Fibroblast of skin of scalp (primary cell): ENCODE measurements at regions not wholly inside any gene's neighbourhood (a gene's known extent, or its start where the extent isn't known, plus 50 kb on each side); places are given as distances from the start of the nearest gene placed in this dataset.

Experiments
- DNase-seq: peaks from one replicate; pipeline ENCODE4 v3.0.0-alpha.2; 2013

DNA sequence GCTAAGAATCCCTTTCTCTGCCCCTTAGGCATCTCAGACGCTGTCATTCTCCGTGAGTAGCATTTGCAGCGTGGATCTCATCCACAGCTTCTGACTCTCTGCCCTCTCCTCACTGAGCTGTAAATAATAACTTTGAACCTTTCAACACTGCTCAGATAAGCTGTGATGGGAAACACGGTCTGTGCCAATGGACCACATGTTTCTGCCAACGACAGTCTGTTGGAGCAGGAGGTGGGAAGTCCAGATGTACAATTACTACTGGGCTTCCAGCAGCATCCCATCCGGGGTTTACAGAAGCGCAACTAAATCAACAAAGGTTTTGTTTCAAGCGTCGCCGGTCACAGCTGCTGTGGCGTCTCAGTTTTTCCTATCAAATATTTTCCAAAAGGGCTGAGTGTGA, 1110.6 kb downstream of the TYW1 start:
- peak; percentile 2 for DNase-seq

- DNase-seq, result peak; percentile 57
Measured at GRCh38 chr7:68107968-68108367, 1111.3 kb downstream of the TYW1 start.

DNA sequence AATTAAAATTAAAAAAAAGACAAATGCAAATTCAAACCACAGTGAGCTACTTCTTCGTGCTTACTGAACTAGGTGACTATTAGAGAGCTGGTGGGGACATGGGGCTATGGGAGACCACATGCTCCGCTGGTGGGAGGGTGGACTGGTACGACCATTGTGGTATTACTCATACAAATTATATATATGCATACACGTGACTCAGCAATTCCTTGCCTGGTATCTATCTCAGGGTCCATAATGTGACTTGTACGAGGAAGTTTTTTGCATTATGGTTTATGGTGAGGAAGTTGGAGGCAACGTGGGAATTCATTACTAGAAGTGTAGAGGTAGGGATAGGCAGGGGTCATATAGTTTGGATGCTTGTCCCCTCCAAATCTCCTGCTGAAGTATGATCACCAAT, 1112.7 kb downstream of the TYW1 start:
- no peak for DNase-seq

- no peak for DNase-seq
Measured at GRCh38 chr7:68119411-68119810, 1122.8 kb downstream of the TYW1 start.

DNA sequence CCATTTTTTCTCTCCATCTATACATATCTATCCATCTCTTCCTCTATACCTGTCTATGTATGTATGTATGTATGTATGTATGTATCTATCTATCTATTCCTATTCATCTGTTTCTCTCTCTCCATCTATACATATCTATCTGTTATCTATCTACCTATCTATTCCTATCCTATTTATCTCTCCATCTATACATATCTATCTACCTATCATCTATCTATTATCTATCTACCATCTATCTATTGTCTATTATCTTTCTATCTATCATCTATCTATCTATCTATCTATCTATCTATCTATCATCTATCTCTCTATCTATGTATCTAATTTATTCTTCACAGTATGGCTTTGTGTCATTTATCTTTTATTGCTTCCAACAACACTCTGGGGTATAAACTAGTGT, 1124.4 kb downstream of the TYW1 start:
- no peak for DNase-seq

- no peak for DNase-seq
Measured at GRCh38 chr7:68121655-68122054, 1125.0 kb downstream of the TYW1 start.

DNA sequence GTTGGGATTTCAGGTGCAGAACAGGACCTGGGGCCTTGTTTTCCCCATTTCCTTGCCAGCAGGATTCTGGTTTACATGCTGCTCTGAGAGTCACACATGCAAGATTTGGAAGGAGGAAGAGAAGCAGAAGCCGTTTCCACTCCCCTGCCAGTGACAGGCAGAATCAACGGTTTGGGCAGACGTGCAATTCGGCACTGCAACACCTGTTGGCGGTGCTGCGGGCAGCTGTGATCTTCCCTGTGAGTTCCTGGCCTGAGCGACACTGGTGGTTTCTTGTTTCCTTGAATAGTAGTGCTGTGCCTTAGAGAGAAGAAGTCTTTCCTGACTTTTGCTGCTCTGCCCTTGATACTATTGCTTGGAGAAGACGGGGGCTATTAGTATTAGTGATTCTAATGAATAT, 1126.2 kb downstream of the TYW1 start:
- no peak for DNase-seq

DNA sequence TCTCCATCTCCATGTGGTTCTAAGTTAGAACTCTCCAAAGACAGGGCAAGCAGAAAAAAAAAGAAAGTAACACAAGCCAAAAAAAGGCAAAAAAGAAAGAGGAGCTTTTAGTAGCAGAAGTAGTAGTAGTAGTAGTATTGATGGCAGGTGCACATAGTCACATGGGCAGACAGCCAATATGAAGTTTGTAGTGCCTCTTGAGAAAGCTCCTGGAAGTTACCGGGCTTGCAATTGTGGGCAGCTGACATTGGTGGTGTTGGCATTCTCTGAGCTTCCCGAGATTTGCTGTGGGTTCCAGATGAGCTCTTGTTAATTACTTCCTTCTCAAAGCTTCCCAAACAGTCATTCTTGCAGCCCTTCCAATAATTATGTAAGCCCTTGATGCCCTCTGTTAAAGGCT, 1128.5 kb downstream of the TYW1 start:
- DNase-seq, result no peak

GRCh38 chr7:68133045-68133444, 1136.4 kb downstream of the TYW1 start:
- DNase-seq, result no peak

DNA sequence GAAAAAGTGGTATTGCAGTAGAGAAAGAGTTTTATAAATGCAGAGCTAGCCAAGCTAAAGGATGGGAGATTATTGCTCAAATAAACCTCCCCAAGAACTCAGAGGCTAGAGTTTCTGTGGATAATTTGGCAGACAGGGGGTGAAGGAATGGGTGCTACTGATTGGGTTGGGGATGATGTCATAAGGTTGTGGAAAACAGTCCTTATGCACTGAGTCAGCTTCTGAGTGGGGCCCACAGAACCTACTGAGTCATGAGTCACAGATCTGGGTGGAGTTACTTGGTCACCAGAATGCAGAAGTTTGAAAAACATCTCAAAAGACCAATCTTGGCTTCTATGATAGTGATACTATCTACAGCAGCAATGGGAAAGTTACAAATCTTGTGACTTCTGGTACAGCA, 1146.7 kb downstream of the TYW1 start:
- no peak for DNase-seq

DNA sequence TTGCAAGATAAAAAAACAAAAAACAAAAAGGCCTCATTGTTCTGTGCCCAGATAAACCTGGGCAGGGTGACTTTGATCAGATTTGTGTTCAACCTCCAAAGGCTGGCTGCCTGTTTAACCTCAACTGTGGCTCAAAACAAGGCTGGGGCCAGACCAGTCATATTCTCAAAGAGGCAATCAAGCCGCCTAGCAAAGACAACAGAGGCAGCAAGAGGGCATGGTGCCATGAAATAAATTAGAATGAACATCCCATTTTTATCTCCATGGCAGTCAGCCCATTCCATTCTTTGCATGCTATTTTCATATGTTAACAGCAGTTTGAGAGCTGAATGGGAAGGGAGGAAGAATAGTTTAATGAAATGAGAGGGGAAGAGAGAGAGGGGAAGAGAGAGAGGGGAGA, 1150.3 kb downstream of the TYW1 start:
- DNase-seq, result no peak

DNA sequence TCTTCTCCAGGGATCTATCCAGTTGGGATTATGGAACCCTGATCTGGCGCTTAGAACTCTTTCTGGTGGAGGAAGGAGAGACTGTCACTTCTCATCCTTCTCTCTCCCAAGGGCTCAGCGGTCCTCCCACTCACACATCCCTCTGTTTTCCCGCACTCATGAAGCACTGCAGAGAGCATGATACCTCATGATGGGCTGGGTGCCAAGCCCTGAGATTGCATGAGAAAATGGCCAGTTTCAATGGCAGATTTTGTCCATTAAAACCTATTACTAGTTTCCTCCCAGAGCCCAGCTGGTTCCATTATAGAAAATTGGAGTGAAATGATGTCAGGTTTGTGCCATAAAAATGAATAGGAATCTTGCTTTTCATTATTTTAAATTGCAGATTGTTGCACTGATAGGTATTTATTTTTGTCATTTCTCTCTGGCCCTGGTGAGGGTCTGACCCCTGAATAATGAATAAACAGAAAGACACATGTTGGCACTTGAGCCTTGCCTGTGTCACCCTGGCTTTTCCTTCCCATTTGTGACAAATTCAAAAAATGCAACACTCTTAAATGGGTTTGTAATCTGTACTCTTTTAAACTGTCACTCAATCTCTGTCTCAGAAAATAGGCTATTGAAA, 1151.1 kb downstream of the TYW1 start:
- no peak for DNase-seq

DNA sequence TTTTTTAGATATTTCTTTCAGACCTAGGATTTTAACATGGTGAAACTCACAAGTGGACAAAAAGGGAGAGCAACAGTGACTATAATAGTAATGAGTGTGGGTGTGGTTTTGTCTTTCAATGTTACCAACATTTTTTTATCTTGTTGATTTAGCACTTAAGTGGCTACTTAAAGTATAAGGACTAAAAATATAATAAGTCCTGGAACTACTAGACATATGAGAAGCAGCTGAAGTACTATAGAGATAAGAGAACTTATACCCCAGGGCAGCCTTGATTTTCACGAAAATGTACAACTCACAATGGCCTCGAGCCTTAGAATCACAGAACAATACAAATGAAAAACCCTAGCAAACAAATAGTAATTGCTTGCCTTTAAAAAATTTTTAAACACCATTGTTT, 1151.8 kb downstream of the TYW1 start:
- DNase-seq, result no peak

GRCh38 chr7:68152205-68152604, 1155.6 kb downstream of the TYW1 start:
- no peak for DNase-seq

GRCh38 chr7:68155676-68156075, 1159.0 kb downstream of the TYW1 start:
- DNase-seq, result no peak

GRCh38 chr7:68158686-68159295, 1162.2 kb downstream of the TYW1 start:
- DNase-seq, result no peak

DNA sequence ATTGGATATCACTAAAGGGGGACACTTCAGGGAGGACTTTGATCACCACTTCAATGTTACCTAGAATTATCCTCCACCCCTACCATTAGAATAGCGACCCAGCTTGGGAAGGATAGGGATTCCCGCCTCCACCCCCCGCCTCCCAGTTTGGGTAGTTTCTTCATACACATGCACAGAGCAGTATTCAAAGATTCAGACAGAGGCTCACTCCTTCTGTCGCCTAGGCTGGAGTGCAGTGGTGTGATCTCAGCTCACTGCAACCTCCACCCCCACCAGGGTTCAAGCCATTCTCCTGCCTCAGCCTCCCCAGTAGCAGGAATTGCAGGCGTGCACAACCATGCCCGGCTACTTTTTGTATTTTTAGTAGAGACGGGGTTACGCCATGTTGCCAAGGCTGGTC, 1166.1 kb downstream of the TYW1 start:
- no peak for DNase-seq

DNA sequence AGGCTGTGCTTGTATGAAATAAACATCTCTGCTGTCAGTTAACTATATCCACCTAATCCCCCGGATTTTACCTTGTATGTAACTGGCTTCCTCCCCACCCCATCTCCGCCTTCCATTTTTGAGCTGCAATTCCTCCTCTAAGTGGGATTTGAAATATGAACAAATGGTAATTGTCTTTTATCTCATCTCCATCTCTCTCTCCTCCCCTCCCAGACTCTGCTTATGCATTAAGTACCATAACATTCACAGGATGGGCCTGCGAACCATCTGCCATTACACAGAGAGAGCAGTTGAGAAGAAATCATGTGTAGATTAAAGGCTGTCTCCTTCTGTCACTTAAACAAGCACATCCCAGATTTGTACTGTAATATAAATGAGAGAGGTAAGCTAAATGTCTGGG, 1169.9 kb downstream of the TYW1 start:
- no peak for DNase-seq

DNA sequence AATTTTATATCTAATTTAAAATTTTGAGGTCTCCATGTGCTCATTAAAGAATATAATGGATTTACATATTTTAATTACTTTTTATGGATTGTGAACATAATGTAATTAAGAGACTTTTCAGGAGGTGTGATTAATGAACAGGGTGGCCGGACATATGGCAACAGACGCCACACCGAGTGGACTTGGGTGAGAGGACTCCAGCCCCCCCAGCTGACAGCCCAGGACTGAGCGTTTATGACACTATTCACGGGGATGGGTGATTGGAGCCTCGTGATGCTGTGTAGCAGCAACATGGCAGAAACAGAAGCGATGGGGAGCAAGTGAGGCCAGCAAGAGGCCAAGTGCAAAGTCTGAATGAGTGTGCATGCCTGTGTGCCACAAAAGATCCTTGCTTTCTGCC, 1176.9 kb downstream of the TYW1 start:
- no peak for DNase-seq

DNA sequence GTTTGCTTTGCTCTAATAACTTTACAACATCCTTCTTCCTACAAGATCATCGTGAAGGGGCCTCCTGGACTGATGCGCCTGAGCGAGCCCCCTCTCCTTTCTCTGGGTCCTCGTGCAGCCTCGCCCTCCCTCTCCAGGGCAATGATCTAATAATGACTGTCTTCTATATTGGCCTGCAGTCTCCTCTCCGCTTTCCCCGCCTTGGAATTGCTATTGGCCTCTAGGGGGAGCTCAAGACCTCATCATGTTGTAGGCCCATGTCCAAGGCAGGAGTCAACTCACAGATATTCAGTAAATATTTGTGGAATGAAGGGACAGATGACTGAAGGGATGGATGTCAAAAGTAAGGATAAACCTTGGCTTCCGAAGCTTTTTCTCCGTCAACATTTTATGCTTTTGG, 1180.3 kb downstream of the TYW1 start:
- DNase-seq, result peak; percentile 83

DNA sequence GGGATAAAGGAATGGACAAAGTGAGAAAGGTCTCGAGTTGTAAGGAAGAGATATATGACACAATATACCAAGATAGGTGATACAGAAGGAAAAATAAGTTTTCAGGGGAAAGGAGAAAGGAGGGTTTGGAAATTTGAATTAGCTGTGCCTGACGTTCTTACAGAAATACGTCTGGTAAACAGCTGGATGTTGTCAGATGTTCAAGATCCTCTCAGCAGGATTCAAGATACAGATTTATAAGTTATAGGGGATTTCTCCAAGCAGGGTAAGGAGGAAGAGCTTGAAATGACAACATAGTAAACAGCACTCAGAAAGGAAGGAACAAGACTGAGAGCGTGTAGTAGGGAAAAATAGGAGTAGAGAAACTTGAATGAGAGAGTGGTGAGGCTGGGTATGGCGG, 1184.1 kb downstream of the TYW1 start:
- no peak for DNase-seq

DNA sequence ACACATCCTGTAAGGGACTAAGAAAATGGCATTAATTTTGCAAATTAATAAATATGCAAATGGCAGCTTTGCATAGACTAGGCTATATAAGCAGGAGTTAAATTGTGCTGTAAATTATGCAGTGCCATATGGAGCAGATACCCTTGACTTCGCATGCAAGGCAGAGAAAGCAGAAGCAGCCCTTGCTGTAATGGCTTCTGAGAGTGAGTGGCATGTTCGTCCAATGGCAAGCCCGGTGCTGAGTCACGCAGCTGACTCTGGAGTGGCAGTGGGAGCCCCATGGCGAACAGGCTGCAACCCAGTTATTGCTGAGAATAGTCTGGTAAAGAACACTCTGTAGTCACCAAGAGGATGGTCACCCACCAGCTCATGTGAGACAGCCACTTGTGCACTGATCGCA, 1186.5 kb downstream of the TYW1 start:
- no peak for DNase-seq

DNA sequence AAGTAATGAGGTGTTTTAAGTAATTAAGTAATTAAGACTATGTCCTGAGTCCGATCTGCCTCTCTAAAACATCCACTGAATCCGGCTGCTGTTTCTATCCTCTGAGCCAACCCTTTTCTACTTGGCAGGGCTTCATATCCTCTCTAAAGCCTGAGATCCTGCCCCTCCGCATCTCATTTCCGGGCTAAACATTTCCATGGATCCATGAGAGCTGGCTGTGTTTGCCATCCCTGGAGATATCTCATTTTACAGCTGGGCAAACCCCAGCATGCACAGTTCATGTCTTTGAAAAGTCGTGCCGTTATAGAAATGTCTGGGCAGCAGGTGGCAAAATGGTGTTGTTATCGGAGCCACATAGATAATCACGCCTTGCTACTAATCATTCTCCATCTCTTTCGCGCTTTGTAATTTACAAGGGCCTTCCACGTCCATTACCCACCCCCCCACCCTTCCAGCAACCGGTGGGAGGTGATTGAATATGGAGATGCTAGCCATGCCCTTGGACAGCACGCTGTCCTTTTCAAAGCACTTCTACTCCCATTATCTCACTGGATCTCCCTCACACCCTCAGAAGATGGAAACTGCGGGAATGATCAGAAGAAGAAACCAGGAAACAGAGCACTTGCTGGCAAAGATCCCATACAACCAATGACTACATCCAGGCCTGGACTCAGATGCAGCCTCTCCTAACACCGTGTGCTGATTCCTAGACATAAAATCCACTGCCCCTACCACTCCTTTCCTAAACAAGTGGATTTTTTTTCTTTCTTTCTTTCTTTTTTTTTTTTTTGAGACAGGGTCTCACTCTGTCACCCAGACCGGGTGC, 1189.2 kb downstream of the TYW1 start:
- no peak for DNase-seq

- no peak for DNase-seq
Measured at GRCh38 chr7:68187532-68187931, 1190.9 kb downstream of the TYW1 start.
